ENCODE measurements at regions not wholly inside any gene's neighbourhood (a gene's known extent, or its start where the extent isn't known, plus 50 kb on each side); places are given as distances from the start of the nearest gene placed in this dataset.

GRCh38 chr20:6612606-6612923 lies 154.9 kb upstream of the BMP2 start:
- Histone ChIP-seq H3K4me3 (ENCODE audit: low read depth, low read length) (no peak overlapping the region), H3K9me3 (ENCODE audit: control insufficient read depth, insufficient read depth, low read length) (no peaks in the 10 kb centered on the region), H3K27me3 (ENCODE audit: control insufficient read depth, insufficient read depth, low read length) (peaks cover 2% of the 10 kb centered on the region), H3K27ac (ENCODE audit: low read depth, low read length) (no peak overlapping the region)
- ChIA-PET CTCF (interaction anchor here (0.7 to 1.7 kb wide), 4 partner anchors 13 to 153 kb away, joined by 3 to 4 read pairs (median 4); no protein-coding TSS in a partner anchor), POLR2A (no interaction called here)
- no peak for TF ChIP-seq CTCF (IDR thresholded peaks at IDR 0.05; ENCODE audit: low read depth, low read length)
- DNase-seq (ENCODE audit: low read depth, low spot score) = no peak

- H3K27ac ChIP-seq (ENCODE audit: low read depth, low read length) = no peak overlapping the region
These were observed 155.4 kb upstream of the BMP2 start for GRCh38 chr20:6611911-6612605.

DNA sequence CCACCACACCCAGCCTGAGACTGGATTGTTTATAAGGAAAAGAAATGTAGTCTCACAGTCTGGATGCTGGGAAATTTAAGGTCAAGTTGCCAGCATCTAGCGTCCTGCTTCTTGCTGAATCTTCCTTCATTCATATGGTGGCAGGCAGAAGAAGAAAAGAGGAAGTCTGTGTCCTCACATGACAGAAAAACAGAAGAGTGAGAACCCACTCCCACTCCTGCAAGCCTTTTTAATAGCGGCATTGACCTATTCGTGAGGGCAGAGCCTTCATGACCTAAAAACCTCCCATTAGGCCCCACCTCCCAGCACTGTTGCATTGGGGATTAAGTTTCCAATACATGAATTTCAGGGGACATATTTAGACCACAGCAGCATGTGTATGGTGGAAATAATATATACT lies 160.8 kb upstream of the BMP2 start:
- no peak overlapping the region for H3K4me3 ChIP-seq (ENCODE audit: low read depth, low read length)
- H3K27ac ChIP-seq (ENCODE audit: low read depth, low read length) = no peak overlapping the region
- DNase-seq (ENCODE audit: low read depth, low spot score) = no peak
- TF ChIP-seq CTCF (IDR thresholded peaks at IDR 0.05; ENCODE audit: low read depth, low read length) = no peak
- H3K9me3 ChIP-seq (ENCODE audit: control insufficient read depth, insufficient read depth, low read length) = no peaks in the 10 kb centered on the region
- CTCF ChIA-PET = no interaction called here
- POLR2A ChIA-PET = no interaction called here
- peaks cover 8% of the 10 kb centered on the region for H3K27me3 ChIP-seq (ENCODE audit: control insufficient read depth, insufficient read depth, low read length)

More at GRCh38 chr20:6611911-6612605, 155.4 kb upstream of the BMP2 start:
- no peak for TF ChIP-seq CTCF (IDR thresholded peaks at IDR 0.05; ENCODE audit: low read depth, low read length)
- Histone ChIP-seq H3K4me3 (ENCODE audit: low read depth, low read length) (no peak overlapping the region), H3K27me3 (ENCODE audit: control insufficient read depth, insufficient read depth, low read length) (peaks cover 2% of the 10 kb centered on the region), H3K9me3 (ENCODE audit: control insufficient read depth, insufficient read depth, low read length) (no peaks in the 10 kb centered on the region)
- CTCF ChIA-PET = interaction anchor here (0.7 to 1.7 kb wide), 5 partner anchors 13 to 154 kb away, joined by 3 to 4 read pairs (median 3); no protein-coding TSS in a partner anchor
- DNase-seq (ENCODE audit: low read depth, low spot score) = no peak
- POLR2A ChIA-PET = no interaction called here

- DNase-seq (ENCODE audit: low read depth, low spot score) = no peak
- POLR2A ChIA-PET = no interaction called here
- H3K27me3 ChIP-seq (ENCODE audit: control insufficient read depth, insufficient read depth, low read length) = peaks cover 8% of the 10 kb centered on the region
- TF ChIP-seq CTCF (IDR thresholded peaks at IDR 0.05; ENCODE audit: low read depth, low read length) = no peak
- H3K4me3 ChIP-seq (ENCODE audit: low read depth, low read length) = no peak overlapping the region
- H3K9me3 ChIP-seq (ENCODE audit: control insufficient read depth, insufficient read depth, low read length) = no peaks in the 10 kb centered on the region
- CTCF ChIA-PET = no interaction called here
- H3K27ac ChIP-seq (ENCODE audit: low read depth, low read length) = no peak overlapping the region
These were observed 162.2 kb upstream of the BMP2 start for GRCh38 chr20:6605055-6605935.

- ChIA-PET CTCF (interaction anchor here (1.0 kb wide), 1 partner anchor 21 kb away, joined by 3 read pairs; no protein-coding TSS in a partner anchor), POLR2A (no interaction called here)
- no peak for DNase-seq (ENCODE audit: low read depth, low spot score)
- peaks cover 8% of the 10 kb centered on the region for H3K27me3 ChIP-seq (ENCODE audit: control insufficient read depth, insufficient read depth, low read length)
- no peak overlapping the region for H3K27ac ChIP-seq (ENCODE audit: low read depth, low read length)
- H3K4me3 ChIP-seq (ENCODE audit: low read depth, low read length) = no peak overlapping the region
- no peak for TF ChIP-seq CTCF (IDR thresholded peaks at IDR 0.05; ENCODE audit: low read depth, low read length)
- H3K9me3 ChIP-seq (ENCODE audit: control insufficient read depth, insufficient read depth, low read length) = no peaks in the 10 kb centered on the region
These were observed 163.3 kb upstream of the BMP2 start for GRCh38 chr20:6604179-6604578.

Measured in AG04450 (cell line).